HG02970 (cell line): ENCODE measurements at regions not wholly inside any gene's neighbourhood (a gene's known extent, or its start where the extent isn't known, plus 50 kb on each side); places are given as distances from the start of the nearest gene placed in this dataset.

Experiments
- ATAC-seq: cut with Tn5 transposase; IDR thresholded peaks from one replicate; pipeline ENCODE4 v1.9.1; 2021; ENCODE audit warnings: mild to moderate bottlenecking, moderate library complexity, moderate number of reproducible peaks; ENCODE audit not compliant: unreplicated experiment, low FRiP score

DNA sequence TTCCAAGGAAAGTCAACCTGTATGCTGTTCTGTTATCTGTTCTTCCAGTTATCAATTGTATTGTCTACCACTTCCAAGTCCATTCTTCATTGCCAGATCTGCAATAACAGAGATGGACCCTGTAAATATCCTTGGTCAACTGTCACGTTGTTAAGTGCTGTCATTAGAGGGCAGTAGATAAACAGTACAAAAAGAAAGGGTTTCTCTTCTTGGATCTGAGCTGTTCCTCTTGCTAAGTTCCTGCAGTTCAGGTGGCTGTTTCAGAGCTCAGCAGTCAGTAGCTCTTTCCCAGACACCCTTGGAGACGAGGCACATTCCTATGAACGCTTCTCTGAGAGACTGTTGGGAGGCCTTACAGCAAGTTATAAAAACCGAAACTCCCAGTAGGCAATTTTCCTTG is 957.1 kb upstream of the CHAC2 start:
- no peak for ATAC-seq

DNA sequence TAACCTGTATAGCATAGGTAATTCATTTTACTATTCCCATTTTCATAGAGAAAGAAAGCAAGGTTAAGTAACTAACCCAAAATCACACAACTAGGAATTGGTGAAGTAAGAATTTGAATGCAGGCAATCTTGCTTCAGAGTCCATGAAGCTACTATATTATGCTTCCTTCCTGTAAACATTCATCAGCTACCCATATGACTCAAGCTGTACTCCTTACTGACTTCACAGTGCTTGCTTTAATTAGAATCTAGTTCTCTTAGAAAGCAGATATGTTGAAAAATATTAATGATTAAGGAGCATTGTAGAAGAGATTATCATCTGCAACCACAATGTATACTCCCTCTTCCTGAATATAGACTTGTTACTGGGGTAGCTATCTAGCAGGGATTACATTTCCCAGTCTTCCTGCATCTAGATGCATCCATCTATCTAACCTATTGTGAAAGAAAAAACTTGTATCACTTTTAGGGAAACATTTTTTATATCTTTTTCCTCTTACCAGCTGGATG is 961.6 kb upstream of the CHAC2 start:
- no peak for ATAC-seq

DNA sequence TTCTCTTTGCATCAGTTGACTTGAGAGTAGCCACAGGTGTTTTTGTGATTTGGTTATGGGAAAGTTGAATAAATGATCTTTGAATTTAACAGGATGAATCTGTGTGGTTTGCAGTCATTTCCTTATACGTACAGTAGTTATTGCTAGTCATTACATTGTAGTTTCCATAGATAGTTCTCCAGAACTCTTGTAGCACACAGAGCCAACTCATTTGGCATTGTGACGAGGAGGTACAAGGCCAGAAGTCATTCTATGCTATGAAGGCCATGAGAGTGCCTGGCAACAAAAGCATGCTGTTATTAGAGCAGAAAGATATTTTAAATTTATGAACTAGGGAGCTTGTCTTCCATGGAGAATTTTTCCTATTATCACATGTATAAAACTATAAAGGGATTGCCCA is 973.0 kb upstream of the CHAC2 start:
- ATAC-seq, result no peak

DNA sequence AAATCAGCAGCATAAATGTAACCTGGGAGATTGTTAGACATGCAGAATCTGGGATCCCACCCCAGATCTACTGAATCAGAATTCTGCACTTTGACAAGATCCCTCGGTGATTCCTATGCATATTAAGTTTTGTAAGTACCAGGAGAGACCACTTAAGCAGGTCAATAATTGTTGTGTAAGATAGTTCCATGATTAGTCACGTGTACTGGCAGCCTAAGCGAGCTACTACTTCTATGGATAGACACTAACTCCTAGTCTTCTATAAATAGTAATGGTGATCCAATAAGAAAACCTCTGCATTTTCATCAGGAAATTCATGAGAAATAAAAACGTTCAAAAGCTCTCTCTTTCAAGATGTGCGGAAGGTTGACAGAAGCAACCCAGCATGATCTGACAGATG is 988.2 kb upstream of the CHAC2 start:
- no peak for ATAC-seq

DNA sequence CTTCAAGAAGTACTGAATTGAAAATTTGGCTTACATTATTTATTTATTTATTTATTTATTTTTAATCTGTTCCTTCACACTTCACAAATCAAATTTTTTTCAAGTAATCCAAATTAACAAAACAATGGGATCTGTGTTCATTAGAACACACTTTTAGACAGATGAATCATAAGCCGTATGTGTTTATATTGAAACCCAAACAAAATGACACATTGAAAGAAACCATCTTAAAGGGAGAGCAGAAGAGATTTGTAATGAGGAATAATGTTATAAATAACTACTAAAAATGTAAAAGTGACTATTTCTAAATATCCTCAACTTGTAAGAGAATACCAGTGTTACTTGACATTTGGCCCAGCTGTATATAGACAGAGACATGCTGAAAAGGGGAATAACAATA is 991.0 kb upstream of the CHAC2 start:
- no peak for ATAC-seq

DNA sequence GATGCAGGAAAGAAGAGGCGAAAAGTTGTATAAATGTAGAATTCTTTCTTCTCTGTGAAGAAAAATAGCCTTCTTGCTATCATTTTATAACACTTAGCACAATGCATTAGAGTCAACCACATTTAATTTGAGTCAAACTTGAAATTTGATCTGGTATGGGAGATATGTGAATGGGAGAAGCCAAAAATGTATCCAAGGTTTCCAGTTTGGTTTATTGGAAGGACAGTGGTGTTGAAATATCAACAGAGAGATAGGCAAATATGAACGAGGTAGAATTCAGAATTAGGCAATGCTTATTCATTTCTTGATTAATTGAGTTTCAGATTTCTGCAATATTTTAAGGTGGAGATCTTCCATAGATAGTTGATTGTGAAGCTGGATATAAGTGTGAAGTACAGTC is 991.9 kb upstream of the CHAC2 start:
- ATAC-seq, result no peak

DNA sequence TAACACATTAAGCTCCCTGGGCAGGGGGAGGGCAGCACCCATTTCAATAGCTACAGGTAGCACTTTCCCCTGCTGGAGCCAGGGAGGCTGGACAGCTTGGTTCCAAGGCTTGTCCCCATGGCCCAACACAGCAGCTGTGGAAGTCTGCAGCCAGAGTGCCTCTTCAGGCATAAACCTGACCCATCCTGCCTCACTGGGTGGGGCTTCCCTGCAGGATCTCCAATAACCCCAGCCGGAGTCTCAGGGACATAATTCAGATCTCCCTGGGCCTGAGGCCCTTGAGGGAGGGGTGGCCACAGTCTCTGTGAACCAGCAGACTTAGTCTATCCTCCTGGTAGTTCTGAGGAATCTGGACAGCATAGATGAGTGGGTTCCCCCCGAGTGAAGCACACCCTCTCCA is 1001.9 kb upstream of the CHAC2 start:
- no peak for ATAC-seq

DNA sequence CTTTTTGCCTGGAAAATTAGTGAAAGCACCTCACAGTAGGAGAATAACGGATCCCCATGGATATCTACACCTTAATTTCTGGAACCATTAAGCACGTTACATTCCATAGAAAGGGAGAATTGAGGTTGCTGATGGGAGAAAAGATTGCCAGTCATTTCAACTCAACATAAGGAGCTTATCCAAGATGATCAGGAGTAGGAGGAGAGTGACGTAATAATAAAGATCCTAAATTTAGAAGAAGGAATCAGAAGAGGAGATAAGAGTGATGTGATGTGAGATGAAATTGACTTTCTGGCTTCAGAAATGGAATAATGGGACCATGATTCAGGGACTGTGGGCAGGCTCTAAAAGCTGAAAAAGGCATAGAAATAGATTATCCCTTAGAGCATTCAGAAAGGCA is 1017.8 kb upstream of the CHAC2 start:
- ATAC-seq, result no peak

DNA sequence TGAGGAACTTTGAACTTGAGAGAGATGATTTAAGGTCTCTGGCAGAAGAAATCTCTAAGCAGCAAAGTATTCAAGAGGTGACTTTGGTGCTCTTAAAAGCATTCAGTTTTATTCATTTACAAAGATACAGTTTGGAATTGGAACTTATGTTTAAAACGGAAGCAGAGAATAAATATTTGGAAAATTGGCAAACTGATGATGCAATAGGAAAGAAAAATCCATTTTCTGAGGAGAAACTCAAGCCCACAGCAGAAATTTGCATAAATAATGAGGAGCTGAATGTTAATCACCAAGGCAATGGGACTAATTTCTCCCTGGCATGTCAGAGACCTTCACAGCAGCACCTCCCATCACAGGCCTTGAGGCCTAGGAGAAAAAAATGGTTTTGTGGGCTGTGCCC is 1022.5 kb upstream of the CHAC2 start:
- no peak for ATAC-seq

DNA sequence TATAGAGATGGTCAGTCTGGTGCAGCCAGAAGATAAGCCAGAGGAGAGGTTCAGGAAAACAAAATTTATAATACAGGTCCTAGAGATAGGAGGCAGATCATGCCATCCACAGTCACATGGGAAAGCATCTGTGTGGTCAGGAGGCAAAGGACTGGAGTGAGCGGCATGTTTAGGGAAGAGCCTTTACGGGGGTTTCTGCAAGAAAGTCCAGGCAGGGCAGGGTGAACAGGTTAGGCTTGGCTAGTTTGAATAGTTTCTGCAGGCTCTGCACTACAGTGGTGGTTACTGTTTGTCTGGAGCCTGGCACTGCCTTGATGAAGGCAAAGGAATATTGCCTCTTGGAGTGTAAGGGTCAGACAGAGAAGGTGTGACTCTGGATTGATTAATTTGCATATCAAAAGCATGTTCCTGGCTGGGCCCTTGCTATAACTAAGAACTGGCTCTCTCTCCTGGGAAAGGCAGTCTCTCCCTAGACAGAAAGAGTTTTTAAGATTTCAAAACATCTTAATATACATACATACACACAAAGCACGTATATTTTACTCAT is 1034.7 kb upstream of the CHAC2 start:
- ATAC-seq, result no peak

DNA sequence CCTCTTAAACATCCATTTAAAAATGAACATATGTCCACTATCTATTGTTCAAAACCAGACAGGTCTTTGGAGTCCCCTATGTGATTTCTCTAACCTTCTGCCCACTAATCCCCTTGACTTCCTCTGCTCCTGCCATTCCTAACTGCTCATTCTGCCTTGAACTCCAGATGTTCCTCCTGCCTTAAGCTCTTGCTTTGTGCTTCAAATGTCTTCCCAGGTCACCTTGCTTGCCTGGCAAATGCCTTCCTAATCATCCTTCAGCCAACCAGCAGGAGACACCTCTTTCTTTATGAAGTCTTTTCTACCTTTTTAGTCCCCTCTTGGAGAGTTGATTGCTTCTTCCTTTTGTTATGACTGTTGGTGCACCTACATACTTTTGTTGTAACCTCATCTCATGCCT is 1043.0 kb upstream of the CHAC2 start:
- ATAC-seq, result no peak

DNA sequence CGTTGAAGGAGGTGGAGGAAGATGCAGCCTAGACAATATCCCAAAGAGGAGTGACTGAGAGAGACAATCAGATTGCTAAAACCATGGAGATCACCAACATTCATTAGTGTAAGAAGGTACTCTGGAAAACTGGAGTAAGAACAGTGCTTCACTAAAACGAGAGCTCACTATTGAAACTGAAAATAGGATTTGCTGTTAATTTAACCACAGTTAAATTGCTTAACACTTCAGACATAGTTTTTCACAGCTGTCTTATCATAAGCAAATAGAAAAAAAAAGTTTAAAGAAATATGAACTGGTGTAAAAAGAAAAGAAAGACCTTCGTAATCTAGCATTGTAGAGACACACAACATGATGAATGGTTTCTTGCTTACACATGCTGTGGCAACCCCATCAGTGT is 1049.8 kb upstream of the CHAC2 start:
- ATAC-seq, result no peak

DNA sequence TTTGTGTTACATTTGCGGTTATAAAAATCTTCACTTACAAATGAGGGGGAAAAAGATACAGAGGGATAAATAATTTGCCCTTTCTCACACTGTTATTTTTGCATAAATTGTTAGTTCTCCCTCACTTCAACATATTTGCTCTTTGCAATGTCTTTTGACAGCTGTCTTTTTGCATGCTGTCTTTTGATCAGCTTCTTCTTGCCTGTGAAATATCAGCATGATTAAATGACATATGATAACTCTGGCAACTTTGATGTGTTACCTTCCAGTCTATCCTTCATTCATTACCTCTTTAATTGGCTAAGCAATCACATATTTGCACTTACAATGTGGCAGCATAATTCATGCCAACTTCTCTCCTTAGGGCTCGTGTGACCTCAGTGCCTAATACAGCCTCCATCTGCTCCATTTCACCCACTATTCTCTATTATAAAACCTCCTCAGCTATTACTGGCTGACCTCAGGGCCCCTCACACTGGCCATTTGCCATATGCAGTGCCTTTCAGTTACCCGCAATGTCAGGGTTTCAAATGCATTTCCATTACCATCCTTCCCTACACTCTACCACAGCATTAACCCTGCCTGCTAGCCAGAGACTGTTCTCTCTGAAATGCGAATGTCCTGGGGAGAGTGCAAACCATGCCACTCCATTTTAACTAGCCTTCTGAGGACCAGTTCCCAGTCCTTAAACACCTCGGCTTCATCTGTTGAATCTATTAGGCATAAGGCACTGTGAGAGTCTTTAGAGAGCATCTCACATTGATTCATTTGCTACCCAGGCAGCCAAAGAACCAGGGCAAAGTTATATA is 1056.6 kb upstream of the CHAC2 start:
- no peak for ATAC-seq

DNA sequence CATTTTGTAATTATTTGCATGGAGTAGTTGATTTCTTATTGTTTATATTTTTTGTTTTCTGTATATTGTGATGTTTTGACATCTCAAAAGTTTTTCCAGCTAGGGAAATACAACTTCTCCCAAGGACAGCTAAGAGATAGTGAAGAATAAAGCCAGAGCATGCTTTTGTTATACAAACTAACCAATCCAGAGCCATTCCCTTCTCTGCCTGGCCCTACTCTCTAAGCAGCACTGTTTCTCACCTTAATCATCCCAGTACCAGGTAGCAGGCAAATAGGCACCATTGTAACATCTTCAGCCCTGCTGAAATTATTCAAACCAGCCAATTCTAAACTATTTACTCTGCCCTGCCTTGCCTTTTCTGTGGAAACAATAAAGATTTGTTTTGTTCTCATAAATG is 1063.4 kb upstream of the CHAC2 start:
- ATAC-seq, result no peak

DNA sequence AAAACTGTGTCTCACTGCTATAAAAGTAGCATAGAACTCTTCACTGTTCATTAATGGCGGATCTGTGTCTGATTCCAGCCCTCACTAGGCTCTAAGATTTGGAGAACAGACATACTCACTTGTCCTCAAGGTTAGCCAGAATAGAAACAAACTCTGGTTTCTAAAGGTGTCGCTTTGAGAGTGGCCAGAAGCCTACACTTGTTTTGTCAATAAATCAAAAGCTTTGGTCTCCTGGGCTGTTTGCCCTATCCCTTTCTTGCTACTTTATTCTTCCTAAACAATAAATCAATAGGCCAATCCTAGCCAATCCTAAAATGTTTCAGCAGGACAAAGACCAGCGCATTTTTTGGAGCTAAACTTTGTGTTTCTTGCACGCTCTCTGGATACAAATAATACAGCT is 1064.6 kb upstream of the CHAC2 start:
- no peak for ATAC-seq

DNA sequence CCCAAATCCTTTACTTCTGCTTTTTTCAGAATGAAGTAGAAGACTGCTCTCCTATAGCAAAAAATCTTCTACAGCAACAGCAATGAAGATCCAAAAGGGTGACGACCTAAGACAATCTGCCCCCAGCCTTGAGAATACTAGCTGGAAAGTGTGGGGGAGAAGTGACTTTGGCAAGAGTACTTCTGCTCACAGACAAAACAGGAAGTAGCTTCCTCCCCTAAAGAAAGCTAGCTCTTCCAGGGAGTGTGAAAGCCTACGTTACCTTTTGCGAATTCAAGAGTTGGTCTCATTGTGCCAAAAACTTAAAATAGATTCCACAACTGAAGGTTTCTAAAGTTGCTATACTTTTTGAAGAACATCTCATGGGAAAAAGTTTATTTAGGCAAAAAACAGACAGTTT is 1069.2 kb upstream of the CHAC2 start:
- ATAC-seq, result no peak

DNA sequence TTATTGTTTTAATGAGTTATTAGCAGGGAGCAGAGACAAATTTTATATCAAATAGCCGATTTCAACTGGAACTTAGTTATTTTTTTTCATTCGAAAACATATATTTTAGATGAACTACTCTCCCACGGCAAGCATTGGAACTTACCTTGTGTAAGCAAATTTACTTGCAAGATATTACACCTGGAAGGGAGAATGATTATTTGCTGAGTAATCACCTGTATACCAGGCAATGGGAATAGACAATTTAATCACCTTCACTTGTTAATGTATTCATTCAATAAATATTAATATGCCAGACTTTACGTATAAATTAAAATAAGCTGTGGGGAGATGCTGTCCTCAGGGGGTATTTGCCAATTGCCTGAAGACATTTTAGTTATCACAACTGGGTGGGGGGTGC is 1069.9 kb upstream of the CHAC2 start:
- no peak for ATAC-seq

DNA sequence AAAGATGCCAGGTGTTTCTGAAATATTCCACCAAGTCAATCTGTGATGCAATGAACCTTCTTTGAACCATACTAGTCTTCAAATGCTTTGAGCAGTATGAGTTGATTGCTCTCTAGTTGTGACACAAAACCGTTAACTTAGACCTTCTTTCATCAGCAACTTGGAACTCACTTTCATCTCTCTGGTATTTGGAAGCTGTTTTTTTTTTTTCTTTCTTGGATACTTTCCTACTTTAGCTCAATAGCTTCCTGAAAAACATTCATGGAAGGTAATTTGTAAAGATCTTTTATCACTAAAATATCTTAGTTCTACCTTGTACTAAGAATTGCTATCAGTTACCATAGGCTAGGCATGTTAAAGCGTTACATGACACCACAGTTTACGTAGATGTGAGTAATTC is 1071.9 kb upstream of the CHAC2 start:
- ATAC-seq, result no peak

DNA sequence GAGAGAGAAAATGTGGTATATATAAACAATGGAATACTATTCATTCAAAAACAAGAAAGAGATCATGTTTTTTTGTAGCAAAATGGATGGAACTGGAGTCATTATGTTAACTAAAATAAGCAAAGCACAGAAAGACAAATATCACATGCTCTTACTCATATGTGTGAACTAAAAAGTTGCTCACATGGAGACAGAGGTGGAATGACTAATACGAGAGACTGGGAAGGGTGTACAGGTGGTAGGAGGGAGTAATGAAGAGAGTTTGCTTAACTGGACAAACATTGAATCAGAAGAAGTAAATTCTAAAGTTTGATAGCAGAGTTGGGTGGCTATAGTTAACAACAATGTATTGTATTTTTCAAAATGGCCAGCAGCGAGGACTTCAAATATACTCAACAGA is 1080.7 kb upstream of the CHAC2 start:
- no peak for ATAC-seq

DNA sequence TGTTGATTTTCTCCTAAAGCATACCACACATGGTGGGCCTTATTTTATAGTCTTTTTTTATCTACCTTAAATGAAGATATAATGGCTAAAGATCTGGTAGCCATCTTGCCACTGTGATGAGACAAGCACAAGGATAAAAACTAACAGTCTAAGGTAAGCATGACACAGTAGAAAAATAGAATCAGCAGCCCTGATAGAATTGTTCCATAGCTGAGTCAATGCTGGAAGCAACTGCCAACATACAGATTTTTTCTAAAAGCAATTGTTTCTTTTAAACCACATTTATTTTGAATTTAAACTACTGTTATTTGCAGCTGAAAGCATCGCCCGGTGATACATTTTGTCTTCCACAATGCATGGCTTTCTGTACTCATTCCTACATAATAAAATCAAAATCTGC is 1091.5 kb upstream of the CHAC2 start:
- ATAC-seq, result no peak

DNA sequence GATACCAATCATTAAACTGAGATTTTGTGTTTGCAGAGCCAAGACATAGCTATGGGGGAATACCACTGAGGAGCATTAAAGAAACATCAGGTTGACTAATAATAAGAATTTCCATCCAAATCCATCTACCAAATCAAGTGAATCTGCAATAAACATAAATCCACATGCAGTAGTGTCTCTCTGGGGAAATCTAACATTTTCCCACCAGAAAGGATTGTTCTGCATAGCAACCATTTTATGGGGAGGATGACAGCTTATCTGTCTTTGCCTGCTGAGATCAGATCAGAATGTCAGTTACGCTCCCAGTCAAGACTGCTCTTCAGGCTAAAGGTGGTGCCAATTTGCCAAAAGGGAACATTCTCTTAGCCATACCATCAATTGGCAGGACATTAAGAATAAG is 1098.9 kb upstream of the CHAC2 start:
- no peak for ATAC-seq

DNA sequence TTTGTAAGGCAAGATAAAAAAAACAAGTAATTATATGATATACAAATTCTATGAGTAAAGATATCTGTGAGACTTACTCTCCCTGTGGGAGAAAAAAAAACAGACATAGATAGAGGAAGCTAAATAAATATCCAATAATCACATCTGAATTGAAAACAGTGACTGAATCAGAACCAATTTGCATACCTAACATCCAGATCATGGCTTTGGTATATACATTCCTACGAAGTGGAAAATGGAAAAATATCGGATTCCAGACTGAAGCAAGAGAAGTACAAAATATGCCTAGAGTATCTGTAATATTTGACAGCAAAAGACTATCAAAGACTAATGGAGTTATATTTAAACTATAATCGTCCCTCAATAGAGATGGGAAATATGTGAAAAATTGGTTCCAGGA is 1108.1 kb upstream of the CHAC2 start:
- no peak for ATAC-seq
